ENCODE measurements at regions not wholly inside any gene's neighbourhood (a gene's known extent, or its start where the extent isn't known, plus 50 kb on each side); places are given as distances from the start of the nearest gene placed in this dataset.
"Not testable (repeated sequence)": the region's sequence is repeated elsewhere in the genome, so short reads cannot be mapped to it uniquely, and the experiment has no call there.

GRCh38 chr14:37650356-37651037 is 55.1 kb downstream of the TTC6 start:
- DNase-seq (ENCODE audit: low read depth in 3 of 3, low spot score in 2 of 3), result no peak

GRCh38 chr14:37652042-37652441 is 56.6 kb downstream of the TTC6 start:
- DNase-seq (ENCODE audit: low read depth in 3 of 3, low spot score in 2 of 3), result no peak

- no peak for DNase-seq (ENCODE audit: low read depth in 3 of 3, low spot score in 2 of 3)
Measured at GRCh38 chr14:37655418-37655817, 60.0 kb downstream of the TTC6 start.

- no peak for DNase-seq (ENCODE audit: low read depth in 3 of 3, low spot score in 2 of 3)
Measured at GRCh38 chr14:37658156-37658555, 62.7 kb downstream of the TTC6 start.

- DNase-seq (ENCODE audit: low read depth in 3 of 3, low spot score in 2 of 3), result no peak
Measured at GRCh38 chr14:37663498-37663897, 68.1 kb downstream of the TTC6 start.

GRCh38 chr14:37665479-37665878 is 70.0 kb downstream of the TTC6 start:
- no peak for DNase-seq (ENCODE audit: low read depth in 3 of 3, low spot score in 2 of 3)

GRCh38 chr14:37665951-37666350 is 70.5 kb downstream of the TTC6 start:
- no peak for DNase-seq (ENCODE audit: low read depth in 3 of 3, low spot score in 2 of 3)

- DNase-seq (ENCODE audit: low read depth in 3 of 3, low spot score in 2 of 3), result no peak
Measured at GRCh38 chr14:37668646-37669045, 73.2 kb downstream of the TTC6 start.

- no peak for DNase-seq (ENCODE audit: low read depth in 3 of 3, low spot score in 2 of 3)
Measured at GRCh38 chr14:37669242-37669641, 73.8 kb downstream of the TTC6 start.

GRCh38 chr14:37673439-37673838 is 78.0 kb downstream of the TTC6 start:
- DNase-seq (ENCODE audit: low read depth in 3 of 3, low spot score in 2 of 3), result no peak

GRCh38 chr14:37678916-37679315 is 83.5 kb downstream of the TTC6 start:
- no peak for DNase-seq (ENCODE audit: low read depth in 3 of 3, low spot score in 2 of 3)

GRCh38 chr14:37681486-37681885 is 86.1 kb downstream of the TTC6 start:
- DNase-seq (ENCODE audit: low read depth in 3 of 3, low spot score in 2 of 3), result no peak

GRCh38 chr14:37692680-37693079 is 97.3 kb downstream of the TTC6 start:
- DNase-seq (ENCODE audit: low read depth in 3 of 3, low spot score in 2 of 3), result not testable (repeated sequence)

GRCh38 chr14:37693420-37693819 is 98.0 kb downstream of the TTC6 start:
- DNase-seq (ENCODE audit: low read depth in 3 of 3, low spot score in 2 of 3), result not testable (repeated sequence)

GRCh38 chr14:37695866-37696265 is 100.4 kb downstream of the TTC6 start:
- no peak for DNase-seq (ENCODE audit: low read depth in 3 of 3, low spot score in 2 of 3)

- no peak for DNase-seq (ENCODE audit: low read depth in 3 of 3, low spot score in 2 of 3)
Measured at GRCh38 chr14:37697489-37698121, 102.2 kb downstream of the TTC6 start.

- no peak for DNase-seq (ENCODE audit: low read depth in 3 of 3, low spot score in 2 of 3)
Measured at GRCh38 chr14:37698840-37699777, 103.7 kb downstream of the TTC6 start.

GRCh38 chr14:37707716-37708115 is 112.3 kb downstream of the TTC6 start:
- DNase-seq (ENCODE audit: low read depth in 3 of 3, low spot score in 2 of 3), result no peak

GRCh38 chr14:37708481-37708880 is 113.1 kb downstream of the TTC6 start:
- no peak for DNase-seq (ENCODE audit: low read depth in 3 of 3, low spot score in 2 of 3)

GRCh38 chr14:37709419-37710195 is 114.2 kb downstream of the TTC6 start:
- DNase-seq (ENCODE audit: low read depth in 3 of 3, low spot score in 2 of 3), result no peak

GRCh38 chr14:37711356-37711830 is 116.0 kb downstream of the TTC6 start:
- DNase-seq (ENCODE audit: low read depth in 3 of 3, low spot score in 2 of 3), result no peak

Data from right renal cortex interstitium (tissue), 3 donors.